HFF-Myc (cell line): ENCODE measurements at regions not wholly inside any gene's neighbourhood (a gene's known extent, or its start where the extent isn't known, plus 50 kb on each side); places are given as distances from the start of the nearest gene placed in this dataset.

ENCODE experiments used
- DNase-seq: peaks from one replicate; pipeline ENCODE4 v3.0.0-alpha.2; 2011; ENCODE audit warnings: low read depth; ENCODE audit errors: extremely low read depth
- H3K4me3 ChIP-seq: replicated peaks from 2 replicates; pipeline ENCODE4 v1.5.1; 2011; ENCODE audit warnings: low read depth, mild to moderate bottlenecking, control low read depth, low read length
- CTCF ChIP-seq: IDR thresholded peaks from 2 replicates; pipeline ENCODE4 v1.5.1; 2012; ENCODE audit warnings: mild to moderate bottlenecking, low read depth, low read length, control low read depth; ENCODE audit errors: missing control alignments

GRCh38 chr17:5780476-5780875 lies 196.2 kb upstream of the NLRP1 start:
- TF ChIP-seq CTCF: peak; percentile 5
- DNase-seq: peak; percentile 59
- no peak overlapping the region for H3K4me3 ChIP-seq

GRCh38 chr17:5781236-5781927 lies 197.1 kb upstream of the NLRP1 start:
- TF ChIP-seq CTCF: no peak
- no peak for DNase-seq
- H3K4me3 ChIP-seq: no peak overlapping the region

- no peak for TF ChIP-seq CTCF
- no peak for DNase-seq
- no peak overlapping the region for H3K4me3 ChIP-seq
Measured at GRCh38 chr17:5783269-5783668, 199.0 kb upstream of the NLRP1 start.

- no peak overlapping the region for H3K4me3 ChIP-seq
- TF ChIP-seq CTCF: no peak
- DNase-seq: no peak
Measured at GRCh38 chr17:5783851-5784250, 199.5 kb upstream of the NLRP1 start.

GRCh38 chr17:5784791-5785190 lies 200.5 kb upstream of the NLRP1 start:
- DNase-seq: no peak
- H3K4me3 ChIP-seq: no peak overlapping the region
- TF ChIP-seq CTCF: no peak

- H3K4me3 ChIP-seq: no peak overlapping the region
- no peak for TF ChIP-seq CTCF
- DNase-seq: no peak
Measured at GRCh38 chr17:5785338-5785737, 201.0 kb upstream of the NLRP1 start.

GRCh38 chr17:5785867-5786509 lies 201.7 kb upstream of the NLRP1 start:
- no peak overlapping the region for H3K4me3 ChIP-seq
- TF ChIP-seq CTCF: no peak
- DNase-seq: no peak
